IMR-90 (cell line): ENCODE measurements at regions not wholly inside any gene's neighbourhood (a gene's known extent, or its start where the extent isn't known, plus 50 kb on each side); places are given as distances from the start of the nearest gene placed in this dataset.
A peak's percentile ranks its signal among the peaks of the same experiment; 100 is the strongest.

ENCODE experiments used
- ATAC-seq: fragments of 200-7000 bp; cut with Tn5 transposase; 2 replicates; pipeline ENCODE4 v1.9.1; 2020; ENCODE audit warnings: low read depth, mild to moderate bottlenecking, moderate library complexity
- BruUV-seq: library from RNA; stranded (reverse); fragments of 400-500 nt; replicated peaks from 2 replicates; lab custom pipeline; 2021; lab: Mats Ljungman, UMichigan
- CTCF ChIA-PET: fragments of 300-600 bp; formaldehyde crosslinking; extraction: SDS; loops from one replicate; lab custom pipeline; 2021; ENCODE audit warnings: antibody characterized with exemption; lab: Yijun Ruan, JAX
- POLR2A ChIA-PET: fragments of 300-600 bp; sonication (Branson Sonifier 250); formaldehyde crosslinking; loops from one replicate; lab custom pipeline; 2022; ENCODE audit warnings: antibody characterized with exemption; ENCODE audit not compliant: unreplicated experiment; lab: Charles Lee
- DNase-seq: peaks from one replicate; pipeline ENCODE4 v3.0.0; 2013
- H2AFZ ChIP-seq: replicated peaks from 2 replicates; pipeline ENCODE3; 2013; ENCODE audit warnings: low read length, mild to moderate bottlenecking; ENCODE audit not compliant: poor library complexity
- H2AK5ac ChIP-seq: 2 replicates; pipeline ENCODE4 v1.6.1; 2013; ENCODE audit warnings: low read depth, low read length, inconsistent platforms
- H2AK9ac ChIP-seq: replicated peaks from 2 replicates; pipeline ENCODE3; 2013; ENCODE audit warnings: mild to moderate bottlenecking, low read depth, low read length, moderate library complexity; ENCODE audit not compliant: poor library complexity
- H2BK120ac ChIP-seq: 2 replicates; pipeline ENCODE4 v1.6.1; 2013; ENCODE audit warnings: low read depth, low read length, inconsistent platforms
- H2BK15ac ChIP-seq: 3 replicates; pipeline ENCODE4 v1.6.1; 2013; ENCODE audit warnings: low read depth, low read length, inconsistent platforms
- H2BK20ac ChIP-seq: 2 replicates; pipeline ENCODE4 v1.6.1; 2013; ENCODE audit warnings: low read depth, mild to moderate bottlenecking, inconsistent platforms, low read length, moderate library complexity
- H2BK5ac ChIP-seq: 2 replicates; pipeline ENCODE4 v1.6.1; 2013; ENCODE audit warnings: mild to moderate bottlenecking, low read depth, low read length, inconsistent platforms; ENCODE audit not compliant: poor library complexity, severe bottlenecking
- H3K14ac ChIP-seq: replicated peaks from 2 replicates; pipeline ENCODE4 v1.6.1; 2013; ENCODE audit warnings: low read depth, low read length, inconsistent platforms
- H3K18ac ChIP-seq: 2 replicates; pipeline ENCODE4 v1.6.1; 2013; ENCODE audit warnings: low read depth, low read length, control low read depth
- H3K23ac ChIP-seq: 2 replicates; pipeline ENCODE4 v1.6.1; 2013; ENCODE audit warnings: low read depth, low read length, inconsistent platforms
- H3K27ac ChIP-seq: 2 replicates; pipeline ENCODE4 v1.5.1; 2013; ENCODE audit warnings: mild to moderate bottlenecking, control low read depth, low read length; ENCODE audit not compliant: insufficient read depth
- H3K27me3 ChIP-seq: 2 replicates; pipeline ENCODE4 v1.6.1; 2013; ENCODE audit warnings: low read length; ENCODE audit not compliant: control insufficient read depth, insufficient read depth
- H3K36me3 ChIP-seq: 2 replicates; pipeline ENCODE4 v1.6.1; 2013; ENCODE audit warnings: low read length, mixed read lengths; ENCODE audit not compliant: control insufficient read depth, insufficient read depth
- H3K4ac ChIP-seq: 2 replicates; pipeline ENCODE4 v1.6.1; 2013; ENCODE audit warnings: low read depth, low read length, inconsistent platforms
- H3K4me1 ChIP-seq: 2 replicates; pipeline ENCODE4 v1.6.1; 2013; ENCODE audit warnings: low read length, mixed read lengths; ENCODE audit not compliant: control insufficient read depth, insufficient read depth
- H3K4me2 ChIP-seq: 2 replicates; pipeline ENCODE4 v1.6.1; 2013; ENCODE audit warnings: low read depth, mild to moderate bottlenecking, control low read depth, low read length, moderate library complexity
- H3K4me3 ChIP-seq: 2 replicates; pipeline ENCODE4 v1.5.1; 2013; ENCODE audit warnings: low read depth, mild to moderate bottlenecking, control low read depth, low read length, moderate library complexity; ENCODE audit not compliant: insufficient read depth
- H3K56ac ChIP-seq: 2 replicates; pipeline ENCODE4 v1.6.1; 2013; ENCODE audit warnings: low read length, inconsistent platforms; ENCODE audit not compliant: insufficient read depth; ENCODE audit errors: extremely low read depth
- H3K79me1 ChIP-seq, 2 experiments: 2 replicates each; pipeline ENCODE4 v1.6.1; 2013; ENCODE audit warnings: low read length in 2 of 2, inconsistent platforms in 1 of 2, low read depth in 1 of 2
- H3K9ac ChIP-seq: 2 replicates; pipeline ENCODE4 v1.6.1; 2013; ENCODE audit warnings: low read depth, low read length, control low read depth
- H3K9me1 ChIP-seq: 2 replicates; pipeline ENCODE4 v1.6.1; 2013; ENCODE audit warnings: low read length, inconsistent platforms; ENCODE audit not compliant: insufficient read depth
- H3K9me3 ChIP-seq: 2 replicates; pipeline ENCODE4 v1.6.1; 2013; ENCODE audit warnings: low read length; ENCODE audit not compliant: control insufficient read depth, insufficient read depth
- H4K20me1 ChIP-seq: 2 replicates; pipeline ENCODE4 v1.6.1; 2013; ENCODE audit warnings: low read length, inconsistent platforms; ENCODE audit not compliant: insufficient read depth
- H4K5ac ChIP-seq: 2 replicates; pipeline ENCODE4 v1.6.1; 2013; ENCODE audit warnings: mild to moderate bottlenecking, low read depth, low read length, control low read depth
- H4K8ac ChIP-seq, 2 experiments: 2 replicates each; pipeline ENCODE4 v1.6.1; 2013; ENCODE audit warnings: low read depth in 2 of 2, low read length in 2 of 2, control low read depth in 1 of 2, inconsistent platforms in 1 of 2
- H4K91ac ChIP-seq: 2 replicates; pipeline ENCODE4 v1.6.1; 2013; ENCODE audit warnings: low read depth, low read length, inconsistent platforms; ENCODE audit not compliant: insufficient read depth
- BHLHE40 ChIP-seq: fragments of 150-350 bp; IDR thresholded peaks from 2 replicates; pipeline ENCODE4 v1.6.1; 2016; ENCODE audit warnings: mild to moderate bottlenecking, low read depth, low read length
- CHD1 ChIP-seq: IDR thresholded peaks from 2 replicates; pipeline ENCODE4 v1.6.1; 2012; ENCODE audit warnings: low read depth, low read length, improper control_type of control experiment
- MAFK ChIP-seq: IDR thresholded peaks from 2 replicates; pipeline ENCODE4 v1.6.1; 2012; ENCODE audit warnings: low read depth, low read length, improper control_type of control experiment
- MAZ ChIP-seq: IDR thresholded peaks from 2 replicates; pipeline ENCODE4 v1.6.1; 2012; ENCODE audit warnings: low read depth, mild to moderate bottlenecking, low read length, improper control_type of control experiment, moderate library complexity, borderline replicate concordance
- POLR2A ChIP-seq: IDR thresholded peaks from 2 replicates; pipeline ENCODE4 v1.6.1; 2012; ENCODE audit warnings: mild to moderate bottlenecking, low read depth, low read length
- RFX5 ChIP-seq: IDR thresholded peaks from 2 replicates; pipeline ENCODE4 v1.8.0; 2012; ENCODE audit warnings: low read depth, mild to moderate bottlenecking, low read length, moderate library complexity
- SMC3 ChIP-seq: fragments of 150-350 bp; IDR thresholded peaks from 2 replicates; pipeline ENCODE4 v1.6.1; 2016; ENCODE audit warnings: low read depth, mild to moderate bottlenecking, antibody characterized with exemption, low read length, moderate library complexity
- WGBS, 2 experiments: methylation state at CpG; one replicate each; pipeline versions ENCODE4 v1.1.5 to v1.1.7; 2013; ENCODE audit warnings: missing lambda C conversion rate in 2 of 2; ENCODE audit not compliant: insufficient read length in 1 of 2; ENCODE audit errors: extremely low coverage in 2 of 2; 5-methylcytosine and 5-hydroxymethylcytosine counted together
- dilution Hi-C: fragments of 300-500 bp; cut with HindIII; formaldehyde crosslinking; loops from one replicate; pipeline ENCODE4 v1.14.3; 2018; ENCODE audit warnings: low sequenced_read_pairs; ENCODE audit not compliant: unreplicated experiment
- in situ Hi-C: fragments of 300-500 bp; cut with MboI; formaldehyde crosslinking; loops from 3 replicates; pipeline ENCODE4 v1.14.3; 2019; ENCODE audit warnings: low sequenced_read_pairs, inconsistent platforms, mixed read lengths
- intact Hi-C: fragments of 100-400 bp; cut with micrococcal nuclease; formaldehyde crosslinking; loops from 2 replicates; pipeline ENCODE4 v1.10.0; 2022
- TF ChIP-seq, protein P1 (sequence below): fragments of 150-350 bp; IDR thresholded peaks from 2 replicates; pipeline ENCODE4 v1.6.1; 2016; ENCODE audit warnings: low read depth, mild to moderate bottlenecking, low read length, moderate library complexity, borderline replicate concordance

- no TSS peak for BruUV-seq
- WGBS, 2 experiments = no CpG with 5 or more reads among the region's 1 CpG
- H2AK9ac ChIP-seq = no peak overlapping the region
- POLR2A ChIA-PET = interaction anchor here (0.7 kb wide), 1 partner anchor 18 kb away, joined by 13 read pairs; no protein-coding TSS in a partner anchor
- H2BK20ac ChIP-seq = no peak overlapping the region
- H3K4ac ChIP-seq = no peak overlapping the region
- no peak overlapping the region for H4K8ac ChIP-seq
- no peak overlapping the region for H4K91ac ChIP-seq
- intact Hi-C loops = no loop called here
- no peak overlapping the region for H3K23ac ChIP-seq
- H2BK15ac ChIP-seq = no peak overlapping the region
- peak; percentile 3 for DNase-seq
- H3K9me3 ChIP-seq = no peaks in the 10 kb centered on the region
- in situ Hi-C loops = loop anchor here (10.0 to 25.0 kb wide), 2 partner anchors 232 to 1285 kb away; partner anchors contain the start of gene ISL1
- H3K27me3 ChIP-seq = no peaks in the 10 kb centered on the region; the same call in none of the 2 replicates
- H4K5ac ChIP-seq = no peak overlapping the region
- no peak overlapping the region for H3K27ac ChIP-seq
- TF ChIP-seq MAZ (no peak), POLR2A (no peak), SMC3 (no peak), MAFK (no peak), RFX5 (no peak), BHLHE40 (no peak), CHD1 (no peak)
- TF ChIP-seq, protein P1, sequence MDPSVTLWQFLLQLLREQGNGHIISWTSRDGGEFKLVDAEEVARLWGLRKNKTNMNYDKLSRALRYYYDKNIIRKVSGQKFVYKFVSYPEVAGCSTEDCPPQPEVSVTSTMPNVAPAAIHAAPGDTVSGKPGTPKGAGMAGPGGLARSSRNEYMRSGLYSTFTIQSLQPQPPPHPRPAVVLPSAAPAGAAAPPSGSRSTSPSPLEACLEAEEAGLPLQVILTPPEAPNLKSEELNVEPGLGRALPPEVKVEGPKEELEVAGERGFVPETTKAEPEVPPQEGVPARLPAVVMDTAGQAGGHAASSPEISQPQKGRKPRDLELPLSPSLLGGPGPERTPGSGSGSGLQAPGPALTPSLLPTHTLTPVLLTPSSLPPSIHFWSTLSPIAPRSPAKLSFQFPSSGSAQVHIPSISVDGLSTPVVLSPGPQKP = no peak
- H3K18ac ChIP-seq = no peak overlapping the region
- dilution Hi-C loops = no loop called here
- H3K79me1 ChIP-seq = no peaks in the 10 kb centered on the region
- no peaks in the 10 kb centered on the region for H4K20me1 ChIP-seq
- no peaks in the 10 kb centered on the region for H3K36me3 ChIP-seq
- no peak overlapping the region for H3K56ac ChIP-seq
- CTCF ChIA-PET = no interaction called here
- no peak overlapping the region for H2AFZ ChIP-seq
- H3K14ac ChIP-seq = no peak overlapping the region
- peaks cover 2% of the 10 kb centered on the region; the same call in 1 of the 2 replicates for H3K4me1 ChIP-seq
- no peak for ATAC-seq
- peaks cover 7% of the 10 kb centered on the region; the same call in 1 of the 2 replicates for H3K9me1 ChIP-seq
- H2AK5ac ChIP-seq = no peak overlapping the region
- H2BK5ac ChIP-seq = no peak overlapping the region
- H3K4me3 ChIP-seq = no peak overlapping the region
- no peak overlapping the region for H2BK120ac ChIP-seq
- H3K9ac ChIP-seq = no peak overlapping the region
- peak overlapping the region; percentile 36; the same call in 1 of the 2 replicates for H3K4me2 ChIP-seq
Measured at GRCh38 chr5:52672459-52672858, 115.3 kb upstream of the ITGA1 start.
